ENCODE measurements at regions not wholly inside any gene's neighbourhood (a gene's known extent, or its start where the extent isn't known, plus 50 kb on each side); places are given as distances from the start of the nearest gene placed in this dataset.

DNA sequence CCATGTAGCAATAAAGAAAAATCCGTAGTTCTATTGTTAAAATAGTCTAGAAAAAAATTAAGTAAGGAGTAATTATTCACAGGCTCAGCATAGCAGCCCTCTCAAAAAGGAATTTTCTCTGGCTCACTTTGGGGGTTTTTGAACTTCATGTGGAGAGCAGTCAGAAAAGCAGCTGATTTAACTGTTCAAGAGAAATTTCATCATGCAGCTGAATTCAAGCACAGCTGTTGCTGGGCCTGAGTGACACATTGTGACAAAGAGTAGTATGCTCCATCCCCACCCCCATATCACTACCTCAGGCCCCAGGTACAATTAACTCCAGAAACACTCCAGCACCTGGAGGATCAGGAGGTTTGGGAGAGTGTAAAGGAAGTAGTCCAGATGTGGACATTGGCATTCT lies 272.1 kb downstream of the FAM76B start:
- Mint-ChIP-seq H3K4me1 (peaks cover 6% of the 10 kb centered on the region), H3K27ac (no peak overlapping the region), H3K27me3 (no peaks in the 10 kb centered on the region), H3K4me3 (no peak overlapping the region), H3K9me3 (no peaks in the 10 kb centered on the region), H3K36me3 (no peaks in the 10 kb centered on the region)
- ATAC-seq, result no peak

GRCh38 chr11:95516786-95517185 lies 272.8 kb downstream of the FAM76B start:
- H3K27ac Mint-ChIP-seq, result no peak overlapping the region
- no peaks in the 10 kb centered on the region for H3K27me3 Mint-ChIP-seq
- H3K4me1 Mint-ChIP-seq, result peaks cover 6% of the 10 kb centered on the region
- no peaks in the 10 kb centered on the region for H3K36me3 Mint-ChIP-seq
- H3K9me3 Mint-ChIP-seq, result no peaks in the 10 kb centered on the region
- no peak for ATAC-seq
- H3K4me3 Mint-ChIP-seq, result no peak overlapping the region

DNA sequence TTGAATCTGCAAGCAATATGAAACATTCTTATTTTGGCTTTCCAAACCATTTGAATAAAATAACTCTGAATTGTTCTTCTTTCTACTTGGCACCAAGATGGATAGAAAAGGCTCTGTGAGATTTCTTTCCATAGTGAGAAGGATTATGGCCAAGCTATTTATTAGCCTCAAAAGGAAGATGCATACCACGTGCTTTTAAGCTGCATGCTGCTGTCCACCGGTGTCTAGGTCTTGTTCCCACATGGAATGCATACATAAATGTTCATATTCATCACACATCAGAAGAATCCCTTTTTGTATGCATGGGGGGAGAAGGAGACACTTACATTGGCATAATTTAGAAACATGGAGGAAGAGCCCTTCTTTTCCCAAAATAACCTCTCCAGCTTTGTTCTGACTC lies 273.4 kb downstream of the FAM76B start:
- H3K27me3 Mint-ChIP-seq, result no peaks in the 10 kb centered on the region
- no peaks in the 10 kb centered on the region for H3K36me3 Mint-ChIP-seq
- no peak for ATAC-seq
- peaks cover 6% of the 10 kb centered on the region for H3K4me1 Mint-ChIP-seq
- no peak overlapping the region for H3K4me3 Mint-ChIP-seq
- no peaks in the 10 kb centered on the region for H3K9me3 Mint-ChIP-seq
- no peak overlapping the region for H3K27ac Mint-ChIP-seq

GRCh38 chr11:95515371-95515770 lies 274.2 kb downstream of the FAM76B start:
- Mint-ChIP-seq H3K9me3 (no peaks in the 10 kb centered on the region), H3K27me3 (no peaks in the 10 kb centered on the region), H3K36me3 (no peaks in the 10 kb centered on the region), H3K27ac (no peak overlapping the region), H3K4me1 (peaks cover 6% of the 10 kb centered on the region), H3K4me3 (no peak overlapping the region)
- ATAC-seq, result no peak

GRCh38 chr11:95514416-95515110 lies 275.0 kb downstream of the FAM76B start:
- Mint-ChIP-seq H3K9me3 (no peaks in the 10 kb centered on the region), H3K4me1 (peaks cover 6% of the 10 kb centered on the region), H3K4me3 (no peak overlapping the region), H3K27me3 (no peaks in the 10 kb centered on the region), H3K36me3 (no peaks in the 10 kb centered on the region), H3K27ac (no peak overlapping the region)
- no peak for ATAC-seq

GRCh38 chr11:95512682-95513081 lies 276.9 kb downstream of the FAM76B start:
- Mint-ChIP-seq H3K27me3 (no peaks in the 10 kb centered on the region), H3K9me3 (no peaks in the 10 kb centered on the region), H3K36me3 (no peaks in the 10 kb centered on the region), H3K27ac (no peak overlapping the region), H3K4me3 (no peak overlapping the region), H3K4me1 (peaks cover 6% of the 10 kb centered on the region)
- no peak for ATAC-seq

GRCh38 chr11:95512177-95512576 lies 277.4 kb downstream of the FAM76B start:
- Mint-ChIP-seq H3K36me3 (no peaks in the 10 kb centered on the region), H3K4me3 (no peak overlapping the region)

GRCh38 chr11:95508219-95508890 lies 277.4 kb upstream of the SESN3 start:
- H3K4me1 Mint-ChIP-seq, result peaks cover 7% of the 10 kb centered on the region
- no peaks in the 10 kb centered on the region for H3K36me3 Mint-ChIP-seq
- H3K27ac Mint-ChIP-seq, result no peak overlapping the region
- no peak for ATAC-seq
- H3K27me3 Mint-ChIP-seq, result no peaks in the 10 kb centered on the region
- H3K4me3 Mint-ChIP-seq, result no peak overlapping the region
- no peaks in the 10 kb centered on the region for H3K9me3 Mint-ChIP-seq

More at GRCh38 chr11:95512177-95512576, 277.4 kb downstream of the FAM76B start:
- no peak for ATAC-seq
- no peak overlapping the region for H3K27ac Mint-ChIP-seq
- H3K27me3 Mint-ChIP-seq, result no peaks in the 10 kb centered on the region
- H3K4me1 Mint-ChIP-seq, result peaks cover 6% of the 10 kb centered on the region
- no peaks in the 10 kb centered on the region for H3K9me3 Mint-ChIP-seq

DNA sequence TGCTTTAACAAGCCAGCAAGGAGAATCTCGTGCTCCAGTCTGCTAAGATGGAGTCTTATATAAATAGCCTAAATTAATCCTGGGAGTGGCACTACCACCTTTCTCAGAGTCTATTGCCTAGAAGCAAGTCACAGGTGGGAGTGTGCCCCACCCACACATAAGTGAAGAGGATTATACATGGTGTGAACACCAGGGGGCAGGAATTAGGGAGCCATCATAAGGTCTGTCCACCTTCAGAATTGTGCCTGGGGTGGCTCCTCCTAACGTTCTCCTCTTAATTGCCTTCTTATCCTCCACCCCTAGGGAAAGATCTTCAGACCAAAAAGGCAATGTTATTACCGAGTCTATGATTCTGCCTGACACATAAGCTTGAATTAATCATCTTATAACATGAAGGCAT lies 276.8 kb upstream of the SESN3 start:
- H3K4me1 Mint-ChIP-seq, result peaks cover 7% of the 10 kb centered on the region
- H3K27ac Mint-ChIP-seq, result no peak overlapping the region

DNA sequence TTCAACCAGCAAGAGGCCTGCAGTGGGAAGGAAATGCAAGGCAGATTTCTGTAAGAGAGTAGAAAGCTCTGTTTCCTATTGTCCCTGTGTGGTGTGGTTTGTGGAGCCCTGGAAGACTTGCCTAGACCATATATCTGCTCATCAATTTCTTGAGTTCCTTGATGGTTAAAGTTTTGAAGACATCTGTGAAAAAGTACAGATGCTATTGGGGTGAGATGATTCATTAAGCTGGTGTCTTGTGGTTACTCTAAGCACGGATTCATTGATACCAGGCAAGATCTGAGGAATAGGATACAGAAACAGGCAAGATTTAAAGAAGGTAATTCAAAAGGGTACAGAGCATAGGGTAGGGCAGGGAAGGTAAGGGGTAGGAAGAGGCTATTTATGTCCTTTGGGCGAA lies 275.8 kb upstream of the SESN3 start:
- Mint-ChIP-seq H3K4me1 (peaks cover 7% of the 10 kb centered on the region), H3K36me3 (no peaks in the 10 kb centered on the region), H3K27me3 (no peaks in the 10 kb centered on the region), H3K4me3 (no peak overlapping the region), H3K27ac (no peak overlapping the region), H3K9me3 (no peaks in the 10 kb centered on the region)
- no peak for ATAC-seq

More for the DNA sequence above, 276.8 kb upstream of the SESN3 start:
- Mint-ChIP-seq H3K27me3 (no peaks in the 10 kb centered on the region), H3K36me3 (no peaks in the 10 kb centered on the region), H3K4me3 (no peak overlapping the region), H3K9me3 (no peaks in the 10 kb centered on the region)
- no peak for ATAC-seq

DNA sequence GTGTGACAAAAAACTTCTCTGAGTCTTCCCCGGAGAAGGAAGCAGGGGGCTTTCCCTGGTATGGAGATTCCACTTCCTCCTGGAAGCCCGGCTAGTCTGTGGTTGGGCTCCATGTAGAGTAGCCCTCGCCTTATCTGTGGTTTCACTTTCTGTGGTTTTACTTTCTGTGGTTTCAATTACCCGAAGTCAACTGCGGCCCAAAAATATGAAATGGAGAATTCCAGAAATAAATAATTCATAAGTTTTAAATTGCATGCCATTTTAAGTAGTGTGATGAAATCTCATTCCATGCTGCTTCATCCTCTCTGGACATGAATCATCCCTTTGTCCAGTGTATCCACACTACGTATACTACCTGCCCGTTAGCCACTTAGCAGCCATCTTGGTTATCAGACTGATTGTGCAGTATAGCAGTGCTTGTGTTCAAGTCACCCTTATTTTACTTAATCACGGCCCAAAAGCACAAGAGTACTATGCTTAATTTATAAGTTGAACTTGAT lies 275.0 kb upstream of the SESN3 start:
- Mint-ChIP-seq H3K4me1 (peaks cover 7% of the 10 kb centered on the region), H3K36me3 (no peaks in the 10 kb centered on the region), H3K27me3 (no peaks in the 10 kb centered on the region), H3K9me3 (no peaks in the 10 kb centered on the region), H3K27ac (no peak overlapping the region), H3K4me3 (no peak overlapping the region)
- ATAC-seq, result no peak

DNA sequence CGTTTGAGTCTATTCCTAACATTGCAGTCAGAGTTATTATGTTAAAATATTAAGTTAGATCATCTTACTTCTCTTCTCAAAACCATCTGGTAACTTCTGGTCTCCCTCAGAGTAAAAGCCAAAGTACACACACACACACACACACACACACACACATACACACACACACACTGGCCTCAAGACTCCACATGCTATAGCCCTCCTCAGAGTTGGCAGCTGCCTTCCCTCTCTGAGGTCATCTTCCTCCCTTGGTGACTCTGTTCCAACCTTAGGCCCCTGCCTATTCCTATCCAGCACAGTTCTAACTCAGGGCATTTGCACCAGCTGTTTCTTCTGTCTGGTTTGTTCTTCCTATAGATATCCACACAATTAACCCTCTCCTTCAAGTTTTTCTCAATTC lies 272.0 kb upstream of the SESN3 start:
- H3K4me3 Mint-ChIP-seq, result no peak overlapping the region
- ATAC-seq, result no peak
- H3K27me3 Mint-ChIP-seq, result no peaks in the 10 kb centered on the region
- peaks cover 7% of the 10 kb centered on the region for H3K4me1 Mint-ChIP-seq
- no peaks in the 10 kb centered on the region for H3K9me3 Mint-ChIP-seq
- no peaks in the 10 kb centered on the region for H3K36me3 Mint-ChIP-seq
- H3K27ac Mint-ChIP-seq, result no peak overlapping the region

DNA sequence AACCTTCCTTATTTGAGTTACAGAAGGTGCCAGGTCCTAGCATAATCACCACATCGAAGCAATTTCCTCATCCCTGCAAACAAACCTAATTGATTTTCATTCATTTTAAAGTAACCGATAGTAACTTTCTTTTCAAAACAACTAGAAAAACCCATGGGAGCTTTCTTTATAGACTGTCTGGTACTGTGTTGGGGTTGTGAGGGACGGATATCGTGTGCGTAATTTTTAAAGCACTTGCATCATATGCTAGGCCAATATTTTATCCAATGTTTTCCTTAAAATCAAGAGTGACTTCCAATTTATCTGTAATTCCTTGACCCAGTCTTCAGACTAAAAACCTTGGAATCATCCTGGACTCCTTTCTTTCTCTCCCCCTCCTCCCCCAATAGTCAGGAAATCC lies 271.5 kb upstream of the SESN3 start:
- Mint-ChIP-seq H3K36me3 (no peaks in the 10 kb centered on the region), H3K27me3 (no peaks in the 10 kb centered on the region), H3K27ac (no peak overlapping the region), H3K4me1 (peaks cover 7% of the 10 kb centered on the region), H3K9me3 (no peaks in the 10 kb centered on the region), H3K4me3 (no peak overlapping the region)
- no peak for ATAC-seq

GRCh38 chr11:95501761-95502266 lies 270.8 kb upstream of the SESN3 start:
- Mint-ChIP-seq H3K27ac (no peak overlapping the region), H3K9me3 (no peaks in the 10 kb centered on the region), H3K27me3 (no peaks in the 10 kb centered on the region), H3K4me3 (no peak overlapping the region), H3K36me3 (no peaks in the 10 kb centered on the region), H3K4me1 (peaks cover 12% of the 10 kb centered on the region)
- no peak for ATAC-seq

GRCh38 chr11:95500466-95500865 lies 269.5 kb upstream of the SESN3 start:
- no peaks in the 10 kb centered on the region for H3K36me3 Mint-ChIP-seq
- H3K9me3 Mint-ChIP-seq, result no peaks in the 10 kb centered on the region
- H3K4me1 Mint-ChIP-seq, result peaks cover 8% of the 10 kb centered on the region
- no peak overlapping the region for H3K4me3 Mint-ChIP-seq
- H3K27me3 Mint-ChIP-seq, result no peaks in the 10 kb centered on the region
- ATAC-seq, result no peak
- H3K27ac Mint-ChIP-seq, result peak overlapping the region; percentile 12

Data from stimulated activated memory B cell treated with anti-CD40 and anti-IgM and Interleukin-4, amounts not matched to agents 10 μg/mL and 1 μg/mL and 100 μg/mL, for 72 hours (primary cell).